ENCODE measurements at regions not wholly inside any gene's neighbourhood (a gene's known extent, or its start where the extent isn't known, plus 50 kb on each side); places are given as distances from the start of the nearest gene placed in this dataset.

DNA sequence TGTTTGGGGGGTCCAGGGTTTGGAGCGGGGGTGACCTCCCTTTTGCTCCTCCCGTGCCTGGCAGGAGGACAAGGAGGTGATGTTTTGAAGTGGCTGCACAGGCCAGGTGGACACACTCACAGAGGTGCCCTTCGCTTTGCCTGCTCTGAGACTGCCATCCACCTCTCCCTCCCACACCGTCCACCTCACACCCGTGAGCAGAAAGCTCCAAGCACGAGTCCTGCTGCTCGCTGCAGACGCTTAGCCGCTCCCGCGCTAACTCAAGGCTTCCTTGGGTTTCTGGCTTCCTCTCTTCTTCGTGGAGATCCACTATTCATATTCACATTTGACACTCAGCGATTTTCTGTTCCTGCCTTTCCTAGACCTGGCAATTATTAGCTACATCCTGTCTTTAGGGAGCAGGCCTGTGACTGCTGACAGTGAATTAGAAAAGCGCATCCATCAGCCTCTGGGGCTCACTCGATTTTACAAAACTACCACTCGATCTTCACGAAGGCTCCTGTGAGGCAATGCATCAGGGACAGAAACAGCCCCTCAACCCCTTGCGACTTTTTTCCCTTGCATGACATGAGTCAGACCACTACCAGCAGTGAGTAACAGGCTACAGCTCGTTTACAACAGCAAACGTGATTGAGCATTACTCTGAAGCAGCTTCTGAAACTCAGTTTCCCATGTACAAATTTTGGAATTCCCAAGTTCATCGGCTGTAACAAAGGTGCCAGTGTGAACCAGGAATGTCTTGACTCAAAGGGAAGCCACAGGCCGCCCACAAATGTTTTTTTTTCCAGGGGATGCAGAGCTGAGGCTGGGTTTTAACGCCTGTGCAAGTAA lies 238.7 kb upstream of the SOX11 start:
- Histone ChIP-seq H3K27ac (ENCODE audit: low read depth in 1 of 2, low read length in 1 of 2) (no peak overlapping the region), H3K9me3 (ENCODE audit: control insufficient read depth in 2 of 2, insufficient read depth in 1 of 2, low read length in 1 of 2) (no peaks in the 10 kb centered on the region), H3K4me3 (ENCODE audit: low read length in 2 of 2) (no peak overlapping the region), H3K27me3 (ENCODE audit: control insufficient read depth in 2 of 2, insufficient read depth in 1 of 2, low read length in 1 of 2) (no peaks in the 10 kb centered on the region), H3K36me3 (ENCODE audit: control insufficient read depth in 2 of 2, insufficient read depth in 2 of 2, low read length in 1 of 2) (no peaks in the 10 kb centered on the region), H3K4me1 (ENCODE audit: control insufficient read depth in 2 of 2, insufficient read depth in 2 of 2, low read length in 2 of 2) (no peaks in the 10 kb centered on the region)
- WGBS = 54% methylated on average over 23 of the region's 23 CpGs
- DNase-seq (ENCODE audit: low read depth in 6 of 9, low spot score in 9 of 9) = no peak

DNA sequence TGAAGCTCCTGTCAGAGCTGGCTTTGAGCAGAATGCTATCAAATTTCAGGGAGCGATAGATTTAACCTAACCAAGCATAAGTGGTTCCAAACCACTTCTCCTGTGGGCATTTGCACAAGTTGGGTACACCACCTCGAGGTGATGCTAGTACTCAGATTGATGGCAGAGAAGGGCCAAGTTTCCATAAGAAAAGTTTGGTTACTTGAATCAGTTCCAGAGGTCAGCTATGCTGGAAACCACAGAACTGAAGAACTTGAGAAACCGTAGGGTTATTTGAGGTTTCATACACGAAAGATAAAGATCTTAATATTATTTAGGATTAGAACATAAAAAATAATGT lies 238.2 kb upstream of the SOX11 start:
- Histone ChIP-seq H3K36me3 (ENCODE audit: control insufficient read depth in 2 of 2, insufficient read depth in 2 of 2, low read length in 1 of 2) (no peaks in the 10 kb centered on the region), H3K27ac (ENCODE audit: low read depth in 1 of 2, low read length in 1 of 2) (no peak overlapping the region), H3K4me1 (ENCODE audit: control insufficient read depth in 2 of 2, insufficient read depth in 2 of 2, low read length in 2 of 2) (no peaks in the 10 kb centered on the region), H3K27me3 (ENCODE audit: control insufficient read depth in 2 of 2, insufficient read depth in 1 of 2, low read length in 1 of 2) (no peaks in the 10 kb centered on the region), H3K9me3 (ENCODE audit: control insufficient read depth in 2 of 2, insufficient read depth in 1 of 2, low read length in 1 of 2) (no peaks in the 10 kb centered on the region), H3K4me3 (ENCODE audit: low read length in 2 of 2) (no peak overlapping the region)
- 72% methylated on average over 4 of the region's 4 CpGs for WGBS
- DNase-seq (ENCODE audit: low read depth in 6 of 9, low spot score in 9 of 9) = no peak

DNA sequence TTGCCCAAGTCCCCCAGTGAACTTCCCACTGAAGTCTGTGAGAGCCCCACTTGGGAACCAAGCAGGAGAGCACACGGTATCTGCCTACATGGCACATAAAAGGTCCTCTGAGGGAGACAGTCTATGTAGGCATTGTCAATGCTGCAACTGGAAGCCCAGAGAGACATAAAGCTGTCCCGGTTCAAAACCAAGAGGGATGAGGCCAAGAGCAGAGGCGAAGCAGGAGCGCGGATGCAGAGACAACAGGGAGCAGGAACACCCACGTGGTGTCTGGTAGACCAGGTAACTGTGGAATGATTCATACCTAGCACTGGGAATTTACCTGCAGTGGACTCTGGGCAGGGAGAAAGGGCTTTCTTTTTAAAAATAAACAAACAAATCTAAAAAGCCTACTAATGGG lies 233.1 kb upstream of the SOX11 start:
- 92% methylated on average over 6 of the region's 6 CpGs for WGBS
- no peaks in the 10 kb centered on the region for H3K36me3 ChIP-seq (ENCODE audit: control insufficient read depth in 2 of 2, insufficient read depth in 2 of 2, low read length in 1 of 2)

DNA sequence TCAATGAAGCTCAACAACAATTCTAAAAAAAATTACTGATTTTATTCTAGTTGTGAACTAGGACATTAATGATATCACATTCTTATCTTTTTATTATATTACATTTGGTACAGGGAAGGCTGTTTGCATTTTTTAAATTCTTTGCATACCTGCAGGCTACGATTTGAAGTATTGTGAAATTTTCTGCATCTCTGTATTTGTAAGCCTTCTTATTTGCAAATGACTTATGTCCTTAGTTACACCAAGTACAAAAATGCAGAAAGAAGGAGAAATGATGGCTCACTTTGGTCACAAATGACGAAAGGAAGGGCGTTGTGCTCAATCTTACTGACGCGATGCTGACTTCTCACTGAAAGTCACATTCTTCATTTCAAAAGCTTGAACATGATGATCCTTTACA lies 227.5 kb upstream of the SOX11 start:
- DNase-seq (ENCODE audit: low read depth in 6 of 9, low spot score in 9 of 9) = no peak
- H3K4me3 ChIP-seq (ENCODE audit: low read length in 2 of 2) = no peak overlapping the region
- 89% methylated on average over 5 of the region's 5 CpGs for WGBS
- H3K27me3 ChIP-seq (ENCODE audit: control insufficient read depth in 2 of 2, insufficient read depth in 1 of 2, low read length in 1 of 2) = no peaks in the 10 kb centered on the region
- no peaks in the 10 kb centered on the region for H3K4me1 ChIP-seq (ENCODE audit: control insufficient read depth in 2 of 2, insufficient read depth in 2 of 2, low read length in 2 of 2)
- no peaks in the 10 kb centered on the region for H3K36me3 ChIP-seq (ENCODE audit: control insufficient read depth in 2 of 2, insufficient read depth in 2 of 2, low read length in 1 of 2)
- H3K9me3 ChIP-seq (ENCODE audit: control insufficient read depth in 2 of 2, insufficient read depth in 1 of 2, low read length in 1 of 2) = no peaks in the 10 kb centered on the region
- H3K27ac ChIP-seq (ENCODE audit: low read depth in 1 of 2, low read length in 1 of 2) = no peak overlapping the region

More for the DNA sequence above, 233.1 kb upstream of the SOX11 start:
- H3K4me1 ChIP-seq (ENCODE audit: control insufficient read depth in 2 of 2, insufficient read depth in 2 of 2, low read length in 2 of 2) = no peaks in the 10 kb centered on the region
- H3K9me3 ChIP-seq (ENCODE audit: control insufficient read depth in 2 of 2, insufficient read depth in 1 of 2, low read length in 1 of 2) = no peaks in the 10 kb centered on the region
- DNase-seq (ENCODE audit: low read depth in 6 of 9, low spot score in 9 of 9) = no peak
- no peak overlapping the region for H3K27ac ChIP-seq (ENCODE audit: low read depth in 1 of 2, low read length in 1 of 2)
- H3K27me3 ChIP-seq (ENCODE audit: control insufficient read depth in 2 of 2, insufficient read depth in 1 of 2, low read length in 1 of 2) = no peaks in the 10 kb centered on the region
- no peak overlapping the region for H3K4me3 ChIP-seq (ENCODE audit: low read length in 2 of 2)

DNA sequence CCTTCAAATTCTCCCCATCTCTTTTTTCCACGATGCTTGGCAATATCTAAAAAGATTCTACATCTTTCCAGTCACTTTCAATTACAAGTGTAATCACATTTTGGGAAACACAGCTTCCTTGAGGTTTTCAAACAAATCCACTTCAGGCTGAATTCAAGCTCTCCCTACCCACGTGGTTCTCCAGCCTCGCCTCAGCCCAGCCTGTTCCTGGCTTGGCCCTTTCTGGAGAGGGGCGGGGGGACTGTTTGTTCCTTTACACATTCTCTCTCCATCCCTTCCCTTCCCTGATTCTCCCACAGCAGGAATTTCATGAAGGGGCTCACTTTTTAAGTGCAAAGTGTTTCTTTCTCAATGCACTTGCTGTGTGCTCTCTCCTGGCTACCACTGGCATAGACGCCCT lies 226.3 kb upstream of the SOX11 start:
- Histone ChIP-seq H3K27me3 (ENCODE audit: control insufficient read depth in 2 of 2, insufficient read depth in 1 of 2, low read length in 1 of 2) (no peaks in the 10 kb centered on the region), H3K4me1 (ENCODE audit: control insufficient read depth in 2 of 2, insufficient read depth in 2 of 2, low read length in 2 of 2) (no peaks in the 10 kb centered on the region), H3K9me3 (ENCODE audit: control insufficient read depth in 2 of 2, insufficient read depth in 1 of 2, low read length in 1 of 2) (no peaks in the 10 kb centered on the region), H3K4me3 (ENCODE audit: low read length in 2 of 2) (no peak overlapping the region), H3K36me3 (ENCODE audit: control insufficient read depth in 2 of 2, insufficient read depth in 2 of 2, low read length in 1 of 2) (no peaks in the 10 kb centered on the region), H3K27ac (ENCODE audit: low read depth in 1 of 2, low read length in 1 of 2) (no peak overlapping the region)
- DNase-seq (ENCODE audit: low read depth in 6 of 9, low spot score in 9 of 9) = no peak
- 63% methylated on average over 5 of the region's 5 CpGs for WGBS

DNA sequence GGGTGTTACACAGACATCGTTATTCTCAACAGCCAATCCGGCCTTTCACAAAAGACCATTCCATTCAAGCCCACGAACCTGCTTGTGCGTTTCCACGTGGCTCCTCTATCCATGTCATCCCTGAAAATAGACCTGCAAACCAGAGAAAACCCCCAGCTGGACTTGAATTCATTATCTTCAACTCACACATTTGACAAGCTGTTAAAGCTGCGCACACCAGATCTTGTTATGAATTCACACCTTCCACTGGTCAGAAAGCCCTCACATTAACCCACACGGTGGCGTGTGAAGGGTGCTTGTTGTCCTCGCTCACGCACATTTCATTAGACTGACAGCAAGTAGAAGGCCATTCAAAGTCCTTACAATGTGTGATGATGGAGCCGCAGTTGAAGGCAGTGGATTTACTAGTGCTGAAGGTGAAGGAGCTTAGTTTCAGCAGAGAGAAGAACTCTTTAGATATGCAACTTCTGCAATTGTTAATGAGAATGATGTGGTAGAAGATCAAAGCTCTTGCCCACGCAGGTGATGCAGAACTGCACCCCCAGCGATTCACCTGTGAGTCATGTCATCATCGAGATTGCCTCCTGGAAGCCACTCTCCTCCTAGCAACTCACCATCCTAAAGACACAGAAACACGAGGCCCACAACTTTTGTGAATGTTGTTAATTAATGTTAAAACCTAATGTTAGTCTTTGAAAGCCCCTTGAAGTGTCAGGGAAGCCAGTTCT lies 224.8 kb upstream of the SOX11 start:
- H3K36me3 ChIP-seq (ENCODE audit: control insufficient read depth in 2 of 2, insufficient read depth in 2 of 2, low read length in 1 of 2) = no peaks in the 10 kb centered on the region
- H3K4me3 ChIP-seq (ENCODE audit: low read length in 2 of 2) = no peak overlapping the region
- no peaks in the 10 kb centered on the region for H3K4me1 ChIP-seq (ENCODE audit: control insufficient read depth in 2 of 2, insufficient read depth in 2 of 2, low read length in 2 of 2)
- H3K27ac ChIP-seq (ENCODE audit: low read depth in 1 of 2, low read length in 1 of 2) = no peak overlapping the region
- no peaks in the 10 kb centered on the region for H3K27me3 ChIP-seq (ENCODE audit: control insufficient read depth in 2 of 2, insufficient read depth in 1 of 2, low read length in 1 of 2)
- 87% methylated on average over 15 of the region's 15 CpGs for WGBS
- no peak for DNase-seq (ENCODE audit: low read depth in 6 of 9, low spot score in 9 of 9)
- H3K9me3 ChIP-seq (ENCODE audit: control insufficient read depth in 2 of 2, insufficient read depth in 1 of 2, low read length in 1 of 2) = no peaks in the 10 kb centered on the region

DNA sequence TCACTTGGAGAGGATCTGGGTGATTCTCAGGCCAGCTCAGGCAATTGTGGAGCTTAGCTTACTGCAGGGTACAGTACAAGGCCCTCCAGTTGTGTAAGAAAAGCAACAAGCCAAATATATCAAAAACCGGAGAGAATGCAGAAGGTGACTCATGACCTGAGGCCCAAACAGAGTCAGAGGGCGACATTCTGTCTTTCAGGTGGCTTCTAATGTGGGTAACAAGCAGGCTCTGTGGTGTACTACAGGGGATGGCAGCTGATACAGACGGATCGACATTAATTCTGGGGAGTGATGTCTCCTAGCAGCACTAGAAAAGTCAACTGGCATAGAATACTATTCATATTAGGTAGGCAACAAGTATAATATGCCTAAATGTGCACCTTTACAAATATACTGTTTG lies 219.5 kb upstream of the SOX11 start:
- Histone ChIP-seq H3K4me3 (ENCODE audit: low read length in 2 of 2) (no peak overlapping the region), H3K36me3 (ENCODE audit: control insufficient read depth in 2 of 2, insufficient read depth in 2 of 2, low read length in 1 of 2) (no peaks in the 10 kb centered on the region), H3K4me1 (ENCODE audit: control insufficient read depth in 2 of 2, insufficient read depth in 2 of 2, low read length in 2 of 2) (no peaks in the 10 kb centered on the region), H3K9me3 (ENCODE audit: control insufficient read depth in 2 of 2, insufficient read depth in 1 of 2, low read length in 1 of 2) (no peaks in the 10 kb centered on the region), H3K27ac (ENCODE audit: low read depth in 1 of 2, low read length in 1 of 2) (no peak overlapping the region), H3K27me3 (ENCODE audit: control insufficient read depth in 2 of 2, insufficient read depth in 1 of 2, low read length in 1 of 2) (no peaks in the 10 kb centered on the region)
- WGBS = 87% methylated on average over 4 of the region's 4 CpGs
- DNase-seq (ENCODE audit: low read depth in 6 of 9, low spot score in 9 of 9) = no peak

DNA sequence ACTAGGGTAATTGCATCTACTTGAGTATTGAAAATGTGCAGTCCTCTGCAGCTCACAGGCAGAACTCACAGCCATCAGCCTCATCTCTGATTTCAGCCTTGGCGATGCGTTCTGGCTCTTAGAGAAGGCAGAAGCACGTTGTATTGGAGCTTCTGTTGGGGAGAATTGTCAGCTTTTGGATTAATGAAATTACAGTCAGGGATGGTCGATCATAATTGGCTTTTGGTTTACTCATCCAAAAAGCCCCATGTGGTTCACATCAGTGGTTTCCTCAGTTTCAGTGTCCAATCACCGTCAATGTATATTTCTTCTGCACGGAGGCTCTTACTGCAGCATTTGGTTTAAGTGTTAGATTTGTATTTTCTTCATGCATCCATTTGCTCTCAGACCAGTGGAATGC lies 218.5 kb upstream of the SOX11 start:
- Histone ChIP-seq H3K27ac (ENCODE audit: low read depth in 1 of 2, low read length in 1 of 2) (no peak overlapping the region), H3K9me3 (ENCODE audit: control insufficient read depth in 2 of 2, insufficient read depth in 1 of 2, low read length in 1 of 2) (no peaks in the 10 kb centered on the region), H3K27me3 (ENCODE audit: control insufficient read depth in 2 of 2, insufficient read depth in 1 of 2, low read length in 1 of 2) (no peaks in the 10 kb centered on the region), H3K4me1 (ENCODE audit: control insufficient read depth in 2 of 2, insufficient read depth in 2 of 2, low read length in 2 of 2) (no peaks in the 10 kb centered on the region), H3K4me3 (ENCODE audit: low read length in 2 of 2) (no peak overlapping the region), H3K36me3 (ENCODE audit: control insufficient read depth in 2 of 2, insufficient read depth in 2 of 2, low read length in 1 of 2) (no peaks in the 10 kb centered on the region)
- no peak for DNase-seq (ENCODE audit: low read depth in 6 of 9, low spot score in 9 of 9)
- WGBS = 89% methylated on average over 6 of the region's 6 CpGs

DNA sequence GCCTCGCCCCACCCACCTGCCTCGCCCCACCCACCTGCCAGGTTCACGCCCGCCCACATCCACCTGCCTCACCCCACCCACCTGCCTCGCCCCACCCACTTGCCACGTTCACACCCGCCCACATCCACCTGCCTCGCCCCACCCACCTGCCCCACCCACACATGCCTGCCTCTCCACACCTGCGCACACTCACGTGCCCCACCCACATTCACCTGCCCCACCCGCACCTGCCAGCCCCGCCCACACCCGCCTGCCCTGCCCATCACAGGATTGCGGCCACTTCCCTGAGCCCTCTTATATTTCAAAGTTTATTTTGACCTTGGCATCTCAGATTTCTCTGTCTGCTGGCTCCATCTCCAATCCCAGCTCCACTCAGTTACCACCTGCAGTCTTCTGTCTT lies 217.5 kb upstream of the SOX11 start:
- H3K36me3 ChIP-seq (ENCODE audit: control insufficient read depth in 2 of 2, insufficient read depth in 2 of 2, low read length in 1 of 2) = no peaks in the 10 kb centered on the region
- H3K27ac ChIP-seq (ENCODE audit: low read depth in 1 of 2, low read length in 1 of 2) = no peak overlapping the region
- no peaks in the 10 kb centered on the region for H3K9me3 ChIP-seq (ENCODE audit: control insufficient read depth in 2 of 2, insufficient read depth in 1 of 2, low read length in 1 of 2)
- no peaks in the 10 kb centered on the region for H3K4me1 ChIP-seq (ENCODE audit: control insufficient read depth in 2 of 2, insufficient read depth in 2 of 2, low read length in 2 of 2)
- WGBS = 85% methylated on average over 14 of the region's 14 CpGs
- DNase-seq (ENCODE audit: low read depth in 6 of 9, low spot score in 9 of 9) = no peak
- no peak overlapping the region for H3K4me3 ChIP-seq (ENCODE audit: low read length in 2 of 2)
- H3K27me3 ChIP-seq (ENCODE audit: control insufficient read depth in 2 of 2, insufficient read depth in 1 of 2, low read length in 1 of 2) = no peaks in the 10 kb centered on the region
